ENCODE measurements at regions not wholly inside any gene's neighbourhood (a gene's known extent, or its start where the extent isn't known, plus 50 kb on each side); places are given as distances from the start of the nearest gene placed in this dataset.

DNA sequence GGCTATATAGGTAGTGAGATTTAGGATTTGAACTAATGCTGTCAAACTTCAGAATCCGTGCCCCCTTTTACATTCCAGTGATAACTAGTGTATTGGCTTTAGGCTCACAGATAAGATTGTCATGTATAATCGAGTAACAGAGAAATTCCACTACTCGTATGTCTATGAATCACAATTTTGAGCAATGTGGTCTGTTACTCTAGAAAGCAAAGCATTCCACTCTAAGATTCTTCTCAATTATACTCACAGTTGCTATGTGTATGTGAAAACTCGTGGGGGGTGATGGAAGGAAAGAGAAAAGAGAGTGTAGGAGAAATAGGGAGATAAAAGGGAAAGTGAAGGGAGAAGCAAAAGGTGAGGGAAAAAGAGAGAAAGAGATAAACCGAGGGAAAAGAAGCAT is 1175.1 kb upstream of the GOT2 start:
- no peak overlapping the region for H3K4me3 ChIP-seq (ENCODE audit: low read depth, low read length)
- TF ChIP-seq CTCF (IDR thresholded peaks at IDR 0.05; ENCODE audit: borderline replicate concordance, insufficient read depth, low read depth, low read length) = no peak

- no peak for TF ChIP-seq CTCF (IDR thresholded peaks at IDR 0.05; ENCODE audit: borderline replicate concordance, insufficient read depth, low read depth, low read length)
- H3K4me3 ChIP-seq (ENCODE audit: low read depth, low read length) = no peak overlapping the region
These were observed 1173.5 kb upstream of the GOT2 start for GRCh38 chr16:59907611-59908010.

- no peak for TF ChIP-seq CTCF (IDR thresholded peaks at IDR 0.05; ENCODE audit: borderline replicate concordance, insufficient read depth, low read depth, low read length)
- H3K4me3 ChIP-seq (ENCODE audit: low read depth, low read length) = no peak overlapping the region
These were observed 1171.5 kb upstream of the GOT2 start for GRCh38 chr16:59905606-59906005.

- H3K4me3 ChIP-seq (ENCODE audit: low read depth, low read length) = no peak overlapping the region
- no peak for TF ChIP-seq CTCF (IDR thresholded peaks at IDR 0.05; ENCODE audit: borderline replicate concordance, insufficient read depth, low read depth, low read length)
These were observed 1171.0 kb upstream of the GOT2 start for GRCh38 chr16:59905131-59905530.

DNA sequence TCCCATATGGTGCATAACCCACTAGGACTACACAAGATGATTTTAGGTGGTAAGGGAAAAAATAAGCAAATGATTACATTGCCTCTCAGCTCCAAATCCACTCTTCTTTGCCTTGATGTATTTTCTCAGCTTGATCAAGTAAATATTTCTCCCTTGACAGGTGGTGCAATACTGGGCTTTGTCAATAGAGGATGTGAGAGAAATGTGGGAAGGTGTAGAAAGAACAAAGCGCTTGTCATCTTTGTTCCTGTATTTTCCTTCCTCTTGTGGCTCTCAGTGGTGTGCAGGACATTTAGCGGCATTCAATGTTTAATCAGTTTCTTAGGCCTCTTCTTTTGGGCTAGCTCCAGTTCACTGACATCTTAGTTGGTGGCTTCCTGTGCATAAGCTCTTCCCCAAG is 1165.8 kb upstream of the GOT2 start:
- no peak overlapping the region for H3K4me3 ChIP-seq (ENCODE audit: low read depth, low read length)

GRCh38 chr16:59892376-59892775 is 1158.3 kb upstream of the GOT2 start:
- no peak for TF ChIP-seq CTCF (IDR thresholded peaks at IDR 0.05; ENCODE audit: borderline replicate concordance, insufficient read depth, low read depth, low read length)
- H3K4me3 ChIP-seq (ENCODE audit: low read depth, low read length) = no peak overlapping the region

More for the DNA sequence above, 1165.8 kb upstream of the GOT2 start:
- no peak for TF ChIP-seq CTCF (IDR thresholded peaks at IDR 0.05; ENCODE audit: borderline replicate concordance, insufficient read depth, low read depth, low read length)

DNA sequence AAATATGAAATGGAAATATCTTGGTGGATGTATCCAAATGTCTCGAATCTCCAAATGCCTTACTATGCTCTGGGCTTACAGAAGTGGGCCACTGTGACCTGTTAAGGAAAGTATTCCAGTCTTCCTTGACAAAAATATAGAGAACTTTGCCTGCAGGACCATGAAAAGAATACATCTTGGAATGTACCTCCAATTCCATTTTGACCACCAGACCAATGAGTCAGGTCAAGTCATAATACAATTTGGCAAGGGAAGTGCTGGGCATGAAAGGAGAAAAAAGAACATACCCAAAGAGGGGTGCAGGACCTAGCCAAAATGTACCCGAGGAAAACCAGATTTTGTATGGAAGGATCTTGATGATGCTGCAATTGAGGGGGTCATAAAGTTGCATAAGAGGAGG is 1153.7 kb upstream of the GOT2 start:
- TF ChIP-seq CTCF (IDR thresholded peaks at IDR 0.05; ENCODE audit: borderline replicate concordance, insufficient read depth, low read depth, low read length) = no peak
- H3K4me3 ChIP-seq (ENCODE audit: low read depth, low read length) = no peak overlapping the region
